Astrocyte of the hippocampus (primary cell): ENCODE measurements at regions not wholly inside any gene's neighbourhood (a gene's known extent, or its start where the extent isn't known, plus 50 kb on each side); places are given as distances from the start of the nearest gene placed in this dataset.
A peak's percentile ranks its signal among the peaks of the same experiment; 100 is the strongest.

ENCODE experiments used
- DNase-seq: peaks from one replicate; pipeline ENCODE4 v3.0.0; 2011; ENCODE audit warnings: low read depth, low spot score

DNA sequence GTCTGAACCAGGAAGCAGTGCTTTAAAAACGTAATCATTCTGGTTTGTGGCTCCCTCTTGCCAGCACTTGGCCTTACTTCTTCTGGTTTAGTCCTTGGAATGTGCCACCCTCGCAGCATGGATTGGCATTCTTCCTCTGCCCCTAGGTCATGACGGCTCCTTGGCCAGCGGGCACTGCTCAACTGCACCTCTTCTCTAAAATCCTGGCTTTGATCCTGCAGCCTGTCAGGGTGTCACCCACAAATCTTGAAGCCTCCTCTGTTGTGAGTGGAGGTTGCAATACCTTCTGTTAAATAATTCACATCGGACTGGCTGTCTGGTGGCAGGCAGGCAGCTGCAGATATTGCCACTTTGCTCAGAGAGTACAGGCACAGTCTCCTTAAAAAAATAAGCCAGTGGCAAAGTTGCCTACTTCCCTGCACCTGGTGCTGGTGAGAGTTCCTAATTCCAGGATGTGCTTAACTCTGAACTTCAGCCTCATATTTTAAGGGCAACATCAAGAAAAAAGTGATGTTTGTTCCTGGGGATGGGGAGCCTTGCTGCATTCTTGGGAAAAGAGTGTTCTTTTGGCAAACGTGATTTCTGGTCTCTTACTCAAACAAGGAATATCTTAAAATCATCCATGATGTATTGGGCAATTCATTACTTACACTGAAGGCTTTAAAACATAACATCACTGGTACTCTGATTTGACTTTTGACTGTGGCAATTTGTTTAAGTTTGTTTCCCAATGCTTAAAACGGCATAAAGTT is 179.8 kb downstream of the FOXA2 start:
- DNase-seq = no peak

DNA sequence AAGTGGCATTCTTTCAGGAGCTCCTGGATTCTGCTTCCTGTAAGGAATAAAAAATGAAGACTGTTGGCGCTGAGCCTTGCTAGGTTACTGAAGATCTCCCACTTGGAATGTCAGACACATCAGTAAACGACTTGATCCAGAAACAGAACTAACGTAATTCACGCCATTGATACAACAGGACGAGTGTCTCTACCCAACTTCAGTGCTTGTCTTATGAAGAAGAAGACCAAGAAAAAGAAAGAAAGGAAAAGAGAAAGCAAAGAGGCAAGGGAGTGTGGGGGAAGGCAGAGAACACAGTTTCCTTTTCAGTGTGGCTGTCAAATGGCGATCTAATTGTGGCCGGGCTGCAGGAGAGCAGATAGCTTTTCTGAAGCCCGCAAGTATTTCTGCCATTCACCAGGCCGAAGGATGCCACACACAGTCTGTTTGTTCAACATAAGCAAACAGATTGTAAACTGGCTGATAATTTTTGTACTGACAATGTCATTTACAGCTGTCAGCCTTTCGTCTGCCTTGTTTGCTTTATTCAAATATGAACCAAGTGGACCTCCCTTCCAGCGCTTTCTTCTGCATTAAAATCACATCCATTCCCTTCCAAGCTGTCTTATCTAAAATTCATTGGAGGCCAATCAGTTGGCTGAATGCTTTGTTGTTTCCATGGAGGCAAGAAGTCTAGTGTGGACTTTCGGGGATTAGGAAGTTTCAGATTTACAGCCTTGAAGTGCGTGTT is 180.6 kb downstream of the FOXA2 start:
- DNase-seq = peak; percentile 4

DNA sequence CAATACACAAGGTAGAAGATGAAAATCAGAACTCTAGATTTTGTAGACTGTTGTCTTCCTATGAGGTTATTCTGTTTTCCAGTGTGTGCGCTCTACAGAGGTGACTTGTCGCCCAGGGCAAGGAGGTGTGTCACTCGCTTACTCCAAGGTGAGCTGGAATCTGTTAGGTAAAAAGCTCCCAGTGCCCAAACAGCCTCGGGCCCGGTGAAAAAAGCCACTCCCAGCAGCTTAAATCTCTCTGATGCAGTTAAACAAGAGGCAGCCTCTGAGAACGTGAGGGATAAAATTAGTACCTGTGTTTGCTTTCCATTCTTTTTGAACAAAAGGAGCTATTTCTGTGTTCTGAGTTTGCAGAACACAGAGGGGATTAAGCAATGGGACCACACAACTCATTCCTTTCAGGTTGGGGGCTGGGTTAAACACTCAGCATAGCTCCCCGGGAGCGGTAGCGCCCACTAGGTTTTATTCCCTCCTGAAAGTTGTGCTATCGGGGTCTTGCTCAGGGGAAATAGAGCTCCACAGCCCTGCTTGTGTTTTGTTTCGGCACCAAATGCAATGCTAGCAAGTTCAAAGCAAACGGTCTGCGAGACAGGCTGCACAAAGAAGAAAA is 181.2 kb downstream of the FOXA2 start:
- no peak for DNase-seq

DNA sequence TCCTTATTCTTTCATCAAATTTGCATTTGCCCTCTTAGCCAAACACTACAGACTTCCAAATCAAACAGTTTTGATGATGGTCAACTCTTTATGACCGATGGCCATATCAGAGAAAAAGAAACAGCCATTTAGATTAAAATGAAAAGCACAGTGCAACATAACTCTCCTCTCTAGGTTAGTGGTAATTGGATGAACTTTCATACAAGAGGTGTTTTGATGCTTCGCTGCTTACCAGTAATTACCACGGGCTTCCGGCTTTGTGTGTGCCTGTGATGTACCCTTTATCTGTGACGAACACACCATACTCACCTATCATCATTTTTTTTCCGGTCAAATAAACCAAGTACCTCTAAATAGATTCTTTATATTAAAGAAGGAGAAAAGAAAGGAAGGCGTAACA is 181.8 kb downstream of the FOXA2 start:
- no peak for DNase-seq

DNA sequence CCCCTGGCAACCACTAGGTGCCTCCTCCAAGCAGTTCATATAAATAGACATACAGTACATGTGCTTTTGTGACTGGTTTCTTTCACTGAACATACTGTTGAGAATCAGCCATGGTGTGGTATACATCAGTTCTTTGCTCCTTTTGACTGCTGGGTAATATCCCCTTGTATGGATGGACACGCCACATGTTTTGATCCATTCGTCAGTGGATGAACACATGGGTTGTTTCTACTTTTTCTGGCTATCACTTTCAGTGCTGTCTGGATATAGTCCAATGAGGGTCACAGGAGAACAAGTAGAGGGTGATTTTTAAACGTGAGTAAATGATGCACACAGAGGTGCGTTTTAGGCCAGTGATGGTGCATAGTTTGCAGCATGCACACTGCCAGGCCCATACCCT is 183.9 kb downstream of the FOXA2 start:
- no peak for DNase-seq

DNA sequence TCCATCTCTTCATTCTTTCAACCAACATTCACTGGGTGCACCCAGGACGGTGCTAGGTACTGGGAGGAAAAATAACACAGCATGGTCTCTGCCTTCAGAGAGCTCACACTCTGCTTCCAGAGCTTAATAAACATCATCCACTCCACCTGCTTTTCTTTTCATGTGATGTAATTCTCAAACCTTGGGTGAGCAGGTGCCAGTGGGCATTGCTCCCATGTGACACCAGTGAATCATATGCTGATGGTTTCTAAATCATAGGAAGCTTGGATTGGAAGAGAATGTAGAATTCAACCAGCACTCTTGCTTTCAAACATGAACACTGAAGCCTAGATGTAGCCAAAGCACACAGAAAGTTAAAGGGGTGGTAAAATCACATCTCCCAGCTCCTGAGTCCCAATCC is 189.8 kb downstream of the FOXA2 start:
- no peak for DNase-seq

GRCh38 chr20:22390543-22390903 is 193.8 kb downstream of the FOXA2 start:
- no peak for DNase-seq

GRCh38 chr20:22389836-22390542 is 194.4 kb downstream of the FOXA2 start:
- DNase-seq = peak; percentile 39

- DNase-seq = no peak
These were observed 196.9 kb downstream of the FOXA2 start for GRCh38 chr20:22387452-22387851.

- no peak for DNase-seq
These were observed 198.1 kb downstream of the FOXA2 start for GRCh38 chr20:22386306-22386623.

- DNase-seq = peak; percentile 3
These were observed 198.6 kb downstream of the FOXA2 start for GRCh38 chr20:22385602-22386305.

GRCh38 chr20:22384978-22385377 is 199.4 kb downstream of the FOXA2 start:
- DNase-seq = no peak

DNA sequence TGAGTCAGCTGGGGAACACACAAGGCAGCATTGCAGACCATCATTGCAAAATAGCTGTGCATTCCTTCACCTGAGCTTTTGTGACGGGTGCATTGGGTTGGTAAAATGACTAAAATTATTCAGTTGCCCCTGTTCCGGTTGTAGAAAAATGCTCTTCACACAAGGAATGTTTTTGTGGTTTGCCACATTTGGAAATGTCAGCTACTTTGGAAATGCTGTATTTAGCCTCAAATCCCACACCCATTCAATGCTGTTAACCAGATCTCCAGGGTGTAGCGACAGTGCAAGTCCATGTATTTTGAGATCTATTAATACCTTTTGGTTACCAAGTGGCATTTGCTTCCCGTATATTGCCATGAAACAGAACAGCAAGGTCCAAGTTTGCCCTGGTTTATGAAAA is 201.2 kb downstream of the FOXA2 start:
- peak; percentile 48 for DNase-seq

DNA sequence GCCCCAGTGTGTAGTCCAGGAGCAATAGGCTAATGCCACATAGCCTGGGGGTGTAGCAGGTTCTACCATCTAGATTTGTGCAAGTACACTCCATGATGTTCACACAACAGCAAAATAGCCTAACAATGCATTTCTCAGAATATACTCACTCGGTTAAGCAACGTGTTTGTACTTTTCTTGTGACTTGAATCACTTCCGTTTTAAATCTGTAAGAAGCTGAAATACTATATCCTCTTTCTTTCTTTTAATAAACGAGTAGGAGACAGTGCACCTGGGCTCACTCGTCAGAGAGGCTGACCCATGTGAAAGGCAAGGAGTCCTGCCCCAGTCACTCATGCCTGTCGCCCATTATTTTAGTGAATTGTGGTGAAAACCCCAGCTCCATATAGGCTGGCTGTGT is 201.6 kb downstream of the FOXA2 start:
- DNase-seq = no peak

GRCh38 chr20:22381812-22382416 is 202.5 kb downstream of the FOXA2 start:
- no peak for DNase-seq

- peak; percentile 13 for DNase-seq
These were observed 204.9 kb downstream of the FOXA2 start for GRCh38 chr20:22379472-22379871.

DNA sequence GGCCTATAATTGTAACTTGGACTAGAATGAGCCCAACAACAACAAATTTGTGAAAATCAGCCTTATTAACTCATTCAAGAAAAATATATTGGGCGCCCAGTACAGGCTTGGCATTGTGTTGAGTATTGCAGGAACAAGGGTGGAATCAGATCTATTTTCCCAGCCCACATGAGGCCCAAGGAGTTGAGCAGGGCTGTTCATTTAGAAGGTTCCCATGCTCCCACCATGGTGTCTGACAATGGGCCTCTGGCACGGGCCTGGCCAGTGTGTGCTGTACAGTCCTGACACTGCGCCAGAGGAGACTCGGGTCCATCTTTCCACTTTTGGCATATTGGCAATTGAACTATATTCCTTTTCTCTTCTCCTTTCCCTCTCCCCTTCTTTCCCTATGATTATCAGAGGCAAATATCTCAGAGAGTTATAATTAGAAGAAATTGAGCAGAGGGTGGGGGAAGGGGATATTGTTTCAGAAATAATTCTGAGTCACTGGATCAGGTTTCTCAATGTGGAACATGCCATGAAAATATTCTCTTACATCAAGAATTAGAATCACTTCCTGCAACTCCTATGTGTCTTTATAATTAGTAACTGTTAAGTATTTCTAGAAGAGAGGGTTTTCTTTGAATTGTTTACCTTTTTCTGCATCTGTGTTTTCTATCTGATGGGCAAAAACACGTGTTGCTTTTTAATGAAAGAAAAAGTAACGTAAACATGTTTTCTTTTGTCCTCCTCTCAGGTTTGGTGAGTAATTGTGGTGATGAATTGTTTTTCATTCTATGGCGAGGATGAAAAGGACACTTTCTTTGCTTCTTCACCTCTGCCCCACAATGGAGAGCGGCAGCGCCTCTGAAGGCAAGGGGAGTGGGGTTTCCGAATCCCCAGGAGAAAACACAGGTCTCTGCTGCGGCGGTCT is 209.4 kb downstream of the FOXA2 start:
- DNase-seq = no peak

DNA sequence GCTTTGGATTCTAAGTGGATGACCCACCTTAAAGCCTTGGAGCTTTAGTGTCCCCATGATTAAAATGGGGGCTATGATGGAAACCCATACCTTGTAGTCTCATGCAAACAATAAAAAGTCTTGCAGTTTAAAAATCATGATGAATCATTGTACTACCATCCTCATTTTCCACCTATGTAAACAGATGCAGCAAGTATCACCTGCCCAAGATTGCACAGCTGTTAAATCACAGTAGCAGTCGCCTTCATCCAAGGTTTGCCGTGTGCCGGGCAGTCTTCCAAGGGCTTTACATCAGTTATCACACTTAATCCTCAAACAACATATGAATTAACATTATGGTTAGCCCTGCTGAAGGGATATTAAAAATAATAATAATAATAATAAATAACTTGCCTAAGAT is 210.3 kb downstream of the FOXA2 start:
- DNase-seq = no peak

GRCh38 chr20:22373164-22373895 is 211.0 kb downstream of the FOXA2 start:
- DNase-seq = no peak

DNA sequence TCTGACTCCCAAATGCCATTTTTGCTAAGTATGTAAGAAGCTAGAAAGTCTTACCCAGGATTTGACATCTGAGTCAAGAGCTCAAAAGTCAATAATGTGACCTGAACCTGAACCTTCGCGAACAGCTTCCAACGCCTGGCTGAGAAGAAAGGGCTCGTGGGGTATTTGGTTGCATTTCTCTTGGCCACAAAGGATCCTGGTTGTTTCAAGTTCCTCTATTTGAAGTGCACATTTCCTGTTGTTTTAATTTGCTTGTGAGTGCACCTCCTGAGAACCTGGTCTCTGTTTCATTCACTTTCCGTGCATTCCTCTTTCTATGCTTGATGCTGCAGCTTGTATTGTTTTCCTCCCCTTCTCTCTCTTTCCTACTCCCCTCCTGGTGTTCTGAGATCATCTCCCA is 212.5 kb downstream of the FOXA2 start:
- no peak for DNase-seq
